ENCODE measurements at regions not wholly inside any gene's neighbourhood (a gene's known extent, or its start where the extent isn't known, plus 50 kb on each side); places are given as distances from the start of the nearest gene placed in this dataset.
"Not testable (repeated sequence)": the region's sequence is repeated elsewhere in the genome, so short reads cannot be mapped to it uniquely, and the experiment has no call there.

DNA sequence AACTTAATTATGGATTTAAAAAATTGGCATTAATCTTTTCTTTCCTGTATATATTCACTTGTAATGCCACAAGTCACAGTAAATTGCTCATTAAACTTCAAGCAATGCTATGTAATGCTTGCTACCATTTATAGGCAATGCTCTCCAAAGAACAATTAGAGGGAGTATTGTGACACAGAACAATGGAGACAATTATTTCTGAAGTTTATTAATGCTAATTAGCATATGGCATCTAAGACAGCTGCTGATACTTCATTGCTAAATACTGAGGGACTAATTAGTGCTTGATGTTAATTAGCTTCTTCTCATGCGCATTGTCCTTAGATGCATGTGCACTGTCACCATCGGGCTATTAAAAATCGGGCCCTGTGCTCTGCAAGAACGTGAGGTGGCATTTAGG, 1012.8 kb downstream of the SOCS6 start:
- DNase-seq (ENCODE audit: insufficient read length, low spot score) (no peak), FAIRE-seq (no peak)
- TF ChIP-seq TAF1 (IDR thresholded peaks at IDR 0.05; ENCODE audit: low read depth, low read length) = no peak

DNA sequence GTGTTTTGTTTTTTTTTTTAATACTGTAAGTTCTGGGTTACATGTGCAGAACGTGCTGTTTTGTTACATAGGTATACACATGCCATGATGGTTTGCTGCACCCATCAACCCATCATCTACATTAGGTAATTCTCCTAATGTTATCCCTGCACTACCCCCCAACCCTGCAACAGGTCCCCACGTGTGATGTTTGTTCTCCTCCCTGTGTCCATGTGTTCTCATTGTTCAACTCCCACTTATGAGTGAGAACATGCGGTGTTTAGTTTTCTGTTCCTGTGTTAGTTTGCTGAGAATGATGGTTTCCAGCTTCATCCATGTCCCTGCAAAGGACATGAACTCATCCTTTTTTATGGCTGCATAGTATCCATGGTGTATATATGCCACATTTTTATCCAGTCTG, 1005.4 kb downstream of the SOCS6 start:
- not testable (repeated sequence) for FAIRE-seq; DNase-seq (ENCODE audit: insufficient read length, low spot score)

DNA sequence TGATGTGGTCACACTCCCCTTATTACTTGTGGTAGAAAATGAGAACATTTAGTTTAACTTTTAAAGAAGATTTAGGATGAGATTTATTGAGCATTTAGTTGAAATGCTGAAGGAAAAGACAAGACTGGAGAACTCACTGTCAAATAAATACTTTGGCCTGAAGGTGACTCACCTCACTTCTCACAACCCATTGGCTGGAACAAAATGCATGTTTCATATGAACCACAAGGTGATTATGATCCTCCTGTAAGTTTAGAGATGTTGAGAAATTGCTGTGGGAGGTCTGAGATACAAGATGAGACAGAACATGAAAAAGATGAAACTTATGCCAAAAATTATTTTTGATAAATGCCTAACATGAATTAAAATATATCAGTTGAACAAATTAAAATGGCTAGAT, 1004.5 kb downstream of the SOCS6 start:
- no peak for FAIRE-seq
- no peak for TF ChIP-seq TAF1 (IDR thresholded peaks at IDR 0.05; ENCODE audit: low read depth, low read length)
- no peak for TF ChIP-seq POLR2AphosphoS5 (IDR thresholded peaks at IDR 0.05; ENCODE audit: low read depth, low read length)
- no peak for TF ChIP-seq POLR2A (IDR thresholded peaks at IDR 0.05; ENCODE audit: low read depth, low read length)
- no peak for TF ChIP-seq POU2F2 (IDR thresholded peaks at IDR 0.05; ENCODE audit: low read depth, low read length)
- TF ChIP-seq SPI1 (IDR thresholded peaks at IDR 0.05; ENCODE audit: low read depth, low read length) = no peak
- no peak for TF ChIP-seq PAX5 (IDR thresholded peaks at IDR 0.05; ENCODE audit: insufficient read depth, low read length, severe bottlenecking)
- DNase-seq (ENCODE audit: insufficient read length, low spot score) = no peak

DNA sequence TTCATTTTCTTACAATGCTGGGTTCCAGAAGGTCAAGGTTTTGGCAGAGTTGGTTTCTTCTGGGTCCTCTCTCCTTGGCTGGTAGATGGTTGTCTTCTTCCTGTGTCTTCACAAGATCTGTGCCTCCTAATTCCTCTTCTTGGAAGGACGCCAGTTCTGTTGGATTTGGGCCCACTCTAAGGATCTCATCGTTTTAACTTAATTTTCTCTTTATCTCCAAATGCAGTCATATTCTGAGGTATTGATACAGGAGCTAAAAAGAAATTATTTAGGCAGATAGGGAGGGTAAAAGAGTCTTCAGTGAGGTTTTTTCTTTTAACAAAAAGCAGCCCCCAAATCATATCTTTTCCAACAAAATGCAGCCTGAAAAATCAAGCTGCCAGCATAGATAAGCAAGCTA, 998.4 kb downstream of the SOCS6 start:
- TF ChIP-seq PAX5 (IDR thresholded peaks at IDR 0.05; ENCODE audit: insufficient read depth, low read length, severe bottlenecking) (no peak), POLR2AphosphoS5 (IDR thresholded peaks at IDR 0.05; ENCODE audit: low read depth, low read length) (no peak), POU2F2 (IDR thresholded peaks at IDR 0.05; ENCODE audit: low read depth, low read length) (no peak), SPI1 (IDR thresholded peaks at IDR 0.05; ENCODE audit: low read depth, low read length) (no peak), TAF1 (IDR thresholded peaks at IDR 0.05; ENCODE audit: low read depth, low read length) (no peak), POLR2A (IDR thresholded peaks at IDR 0.05; ENCODE audit: low read depth, low read length) (no peak)
- DNase-seq (ENCODE audit: insufficient read length, low spot score) (no peak), FAIRE-seq (no peak)

- FAIRE-seq = no peak
- no peak for TF ChIP-seq POLR2A (IDR thresholded peaks at IDR 0.05; ENCODE audit: low read depth, low read length)
- no peak for TF ChIP-seq TAF1 (IDR thresholded peaks at IDR 0.05; ENCODE audit: low read depth, low read length)
- TF ChIP-seq SPI1 (IDR thresholded peaks at IDR 0.05; ENCODE audit: low read depth, low read length) = no peak
- no peak for TF ChIP-seq POLR2AphosphoS5 (IDR thresholded peaks at IDR 0.05; ENCODE audit: low read depth, low read length)
- no peak for TF ChIP-seq POU2F2 (IDR thresholded peaks at IDR 0.05; ENCODE audit: low read depth, low read length)
- no peak for DNase-seq (ENCODE audit: insufficient read length, low spot score)
Observed at GRCh38 chr18:71252351-71252865, 963.6 kb downstream of the SOCS6 start.

DNA sequence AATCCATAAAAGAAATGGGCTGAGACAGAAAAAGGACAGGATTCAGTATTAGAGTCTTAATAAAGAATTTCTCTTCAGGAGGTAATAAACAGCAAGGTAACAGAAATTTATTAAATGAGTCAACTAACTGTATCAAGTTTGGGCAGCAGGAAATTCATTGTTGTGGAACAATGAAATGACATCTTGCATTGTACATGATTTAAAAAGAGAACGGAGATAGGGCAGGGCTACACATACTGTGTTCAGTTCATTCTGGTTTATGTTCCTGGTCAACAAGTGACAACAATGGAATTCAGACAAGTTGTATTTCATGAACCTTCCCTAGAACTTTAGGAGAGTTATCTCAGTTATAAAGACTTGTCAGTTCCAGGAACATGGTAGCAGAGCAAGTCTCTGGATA, 961.3 kb downstream of the SOCS6 start:
- TF ChIP-seq TAF1 (IDR thresholded peaks at IDR 0.05; ENCODE audit: low read depth, low read length) (no peak), POLR2AphosphoS5 (IDR thresholded peaks at IDR 0.05; ENCODE audit: low read depth, low read length) (no peak), SPI1 (IDR thresholded peaks at IDR 0.05; ENCODE audit: low read depth, low read length) (no peak), POLR2A (IDR thresholded peaks at IDR 0.05; ENCODE audit: low read depth, low read length) (no peak), PAX5 (IDR thresholded peaks at IDR 0.05; ENCODE audit: insufficient read depth, low read length, severe bottlenecking) (no peak), POU2F2 (IDR thresholded peaks at IDR 0.05; ENCODE audit: low read depth, low read length) (no peak)
- DNase-seq (ENCODE audit: insufficient read length, low spot score) (no peak), FAIRE-seq (no peak)

DNA sequence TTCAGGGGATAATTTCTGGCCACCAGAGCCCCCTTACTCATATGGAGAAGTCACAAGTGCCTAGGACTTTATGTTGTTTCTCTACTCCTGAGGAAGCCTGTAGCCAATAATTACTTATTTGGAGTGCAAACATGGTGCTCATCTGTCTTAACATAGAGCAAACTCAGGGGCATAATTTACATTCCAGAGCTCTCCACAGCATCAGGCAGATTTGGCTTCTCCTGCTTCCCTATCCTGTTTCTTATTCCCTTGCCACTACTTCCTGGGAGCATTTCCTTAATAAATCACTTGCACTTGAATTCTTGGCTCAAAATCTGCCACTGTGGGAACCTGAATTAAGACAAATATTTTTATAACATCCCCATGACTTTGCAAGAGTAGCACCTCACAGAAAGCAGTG, 960.9 kb downstream of the SOCS6 start:
- FAIRE-seq (no peak), DNase-seq (ENCODE audit: insufficient read length, low spot score) (no peak)
- no peak for TF ChIP-seq TAF1 (IDR thresholded peaks at IDR 0.05; ENCODE audit: low read depth, low read length)
- no peak for TF ChIP-seq POLR2A (IDR thresholded peaks at IDR 0.05; ENCODE audit: low read depth, low read length)
- no peak for TF ChIP-seq POU2F2 (IDR thresholded peaks at IDR 0.05; ENCODE audit: low read depth, low read length)
- TF ChIP-seq POLR2AphosphoS5 (IDR thresholded peaks at IDR 0.05; ENCODE audit: low read depth, low read length) = no peak
- TF ChIP-seq SPI1 (IDR thresholded peaks at IDR 0.05; ENCODE audit: low read depth, low read length) = no peak
- no peak for TF ChIP-seq PAX5 (IDR thresholded peaks at IDR 0.05; ENCODE audit: insufficient read depth, low read length, severe bottlenecking)

GRCh38 chr18:71242981-71243380, 954.1 kb downstream of the SOCS6 start:
- no peak for DNase-seq (ENCODE audit: insufficient read length, low spot score)
- no peak for FAIRE-seq
- TF ChIP-seq POLR2A (IDR thresholded peaks at IDR 0.05; ENCODE audit: low read depth, low read length) (no peak), POU2F2 (IDR thresholded peaks at IDR 0.05; ENCODE audit: low read depth, low read length) (no peak)

DNA sequence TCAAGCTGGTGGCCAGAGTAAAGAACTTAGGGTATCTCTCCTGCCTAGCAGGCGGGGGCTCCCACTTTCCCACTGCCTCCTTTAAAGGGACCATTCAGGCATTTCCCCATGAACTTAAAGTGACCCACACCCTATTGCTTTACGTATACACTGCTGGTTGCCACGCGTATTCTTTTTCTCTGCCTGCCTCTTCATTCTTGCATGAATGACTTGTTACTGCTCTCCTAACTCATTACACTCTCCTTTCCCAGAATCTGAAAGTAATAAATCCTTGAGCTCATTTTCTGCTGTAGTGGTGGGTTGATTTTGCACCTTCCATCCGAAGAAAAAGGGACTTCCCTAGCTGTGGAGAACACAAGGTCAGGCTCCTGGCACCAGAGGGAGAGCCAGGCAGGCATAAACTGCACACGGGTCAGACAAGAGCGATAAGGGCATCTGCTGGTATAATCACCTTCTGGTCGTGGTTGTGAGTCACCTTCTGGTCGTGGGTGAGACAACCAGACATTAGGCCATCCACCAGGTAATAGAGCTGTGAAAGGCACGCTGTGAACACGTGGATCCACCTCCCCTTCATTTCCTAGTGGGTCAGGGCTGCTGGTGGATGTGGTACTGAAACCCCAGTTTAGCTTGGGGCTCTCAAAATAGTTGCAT, 950.3 kb downstream of the SOCS6 start:
- TF ChIP-seq PAX5 (IDR thresholded peaks at IDR 0.05; ENCODE audit: insufficient read depth, low read length, severe bottlenecking) (no peak), POLR2A (IDR thresholded peaks at IDR 0.05; ENCODE audit: low read depth, low read length) (no peak), SPI1 (IDR thresholded peaks at IDR 0.05; ENCODE audit: low read depth, low read length) (no peak), POLR2AphosphoS5 (IDR thresholded peaks at IDR 0.05; ENCODE audit: low read depth, low read length) (no peak), TAF1 (IDR thresholded peaks at IDR 0.05; ENCODE audit: low read depth, low read length) (no peak), POU2F2 (IDR thresholded peaks at IDR 0.05; ENCODE audit: low read depth, low read length) (no peak)
- FAIRE-seq (no peak), DNase-seq (ENCODE audit: insufficient read length, low spot score) (no peak)

DNA sequence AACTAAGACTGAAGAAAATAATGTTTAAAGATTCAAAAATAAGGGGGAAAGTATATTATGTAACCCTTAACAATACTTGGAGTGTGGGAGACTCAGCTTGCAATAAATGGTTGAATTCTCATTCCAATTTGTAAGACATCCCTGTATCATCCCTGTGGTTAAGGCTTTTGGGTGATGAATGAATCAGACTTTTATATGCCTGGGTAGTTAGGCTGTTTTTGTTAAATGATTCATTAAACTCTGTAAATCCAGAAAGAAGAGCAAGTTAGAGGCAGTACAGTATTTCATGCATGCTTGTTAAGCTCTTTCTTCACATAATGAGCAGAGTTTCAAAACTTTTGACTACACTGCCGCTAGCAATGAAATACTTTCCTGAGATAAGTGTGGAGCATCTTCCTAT, 948.8 kb downstream of the SOCS6 start:
- TF ChIP-seq POLR2A (IDR thresholded peaks at IDR 0.05; ENCODE audit: low read depth, low read length) = no peak
- TF ChIP-seq POLR2AphosphoS5 (IDR thresholded peaks at IDR 0.05; ENCODE audit: low read depth, low read length) = no peak
- no peak for TF ChIP-seq POU2F2 (IDR thresholded peaks at IDR 0.05; ENCODE audit: low read depth, low read length)
- no peak for TF ChIP-seq PAX5 (IDR thresholded peaks at IDR 0.05; ENCODE audit: insufficient read depth, low read length, severe bottlenecking)
- TF ChIP-seq TAF1 (IDR thresholded peaks at IDR 0.05; ENCODE audit: low read depth, low read length) = no peak
- FAIRE-seq (no peak), DNase-seq (ENCODE audit: insufficient read length, low spot score) (no peak)

GRCh38 chr18:71233177-71233576, 944.3 kb downstream of the SOCS6 start:
- FAIRE-seq (no peak), DNase-seq (ENCODE audit: insufficient read length, low spot score) (no peak)
- TF ChIP-seq PAX5 (IDR thresholded peaks at IDR 0.05; ENCODE audit: insufficient read depth, low read length, severe bottlenecking) = no peak
- TF ChIP-seq POLR2AphosphoS5 (IDR thresholded peaks at IDR 0.05; ENCODE audit: low read depth, low read length) = no peak
- TF ChIP-seq TAF1 (IDR thresholded peaks at IDR 0.05; ENCODE audit: low read depth, low read length) = no peak
- no peak for TF ChIP-seq POU2F2 (IDR thresholded peaks at IDR 0.05; ENCODE audit: low read depth, low read length)

Measured in GM12891 (cell line).